ENCODE measurements at regions not wholly inside any gene's neighbourhood (a gene's known extent, or its start where the extent isn't known, plus 50 kb on each side); places are given as distances from the start of the nearest gene placed in this dataset.

DNA sequence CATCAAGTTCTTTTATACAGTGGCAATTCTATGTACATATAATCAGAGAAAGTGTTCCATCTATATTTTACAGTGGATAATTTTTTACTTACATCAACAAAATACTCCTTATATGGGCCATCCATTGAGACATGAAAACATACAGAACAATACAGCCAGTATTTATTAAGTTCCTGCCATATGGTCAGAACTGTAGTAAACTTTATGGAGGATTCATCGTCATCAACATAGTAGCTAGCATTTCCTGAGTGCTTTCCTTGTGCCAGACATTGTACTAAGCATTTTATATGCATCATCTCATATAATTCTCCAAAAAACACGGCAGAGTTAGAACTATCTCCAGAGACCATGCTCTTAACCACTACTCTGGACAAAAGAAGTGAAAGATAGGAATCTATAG is 170.1 kb downstream of the CEP135 start:
- Histone ChIP-seq H3K4me1 (ENCODE audit: control insufficient read depth in 1 of 2, insufficient read depth in 2 of 2, low read length in 2 of 2) (no peaks in the 10 kb centered on the region), H3K27me3 (ENCODE audit: low read depth, low read length) (no peaks in the 10 kb centered on the region), H3K27ac (ENCODE audit: low read length) (no peak overlapping the region), H3K9me3 (ENCODE audit: control insufficient read depth in 1 of 2, low read length in 2 of 2) (no peaks in the 10 kb centered on the region), H3K36me3 (ENCODE audit: control insufficient read depth in 1 of 2, insufficient read depth in 2 of 2, low read length in 2 of 2) (no peaks in the 10 kb centered on the region), H3K4me3 (ENCODE audit: low read depth in 1 of 2, low read length in 2 of 2) (no peak overlapping the region)

DNA sequence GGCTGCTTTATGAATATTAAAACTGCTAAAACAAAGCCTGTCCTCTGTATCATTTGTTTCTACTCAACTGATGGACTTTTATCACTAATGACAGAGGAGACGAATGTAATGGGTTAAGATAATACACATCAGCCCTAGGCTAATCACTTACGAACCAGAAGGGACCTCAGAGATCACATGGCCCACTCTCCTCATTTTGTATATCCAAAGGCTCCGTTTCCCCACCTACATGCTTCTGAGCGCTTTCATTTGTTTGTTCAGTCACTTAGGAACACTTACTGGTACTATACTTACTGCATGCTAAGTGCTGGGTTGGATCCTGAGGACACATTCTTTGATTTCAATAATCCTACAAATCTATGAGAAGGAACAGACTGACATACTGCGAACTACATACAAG is 169.3 kb downstream of the CEP135 start:
- Histone ChIP-seq H3K36me3 (ENCODE audit: control insufficient read depth in 1 of 2, insufficient read depth in 2 of 2, low read length in 2 of 2) (no peaks in the 10 kb centered on the region), H3K4me1 (ENCODE audit: control insufficient read depth in 1 of 2, insufficient read depth in 2 of 2, low read length in 2 of 2) (no peaks in the 10 kb centered on the region), H3K9me3 (ENCODE audit: control insufficient read depth in 1 of 2, low read length in 2 of 2) (no peaks in the 10 kb centered on the region), H3K4me3 (ENCODE audit: low read depth in 1 of 2, low read length in 2 of 2) (no peak overlapping the region), H3K27me3 (ENCODE audit: low read depth, low read length) (no peaks in the 10 kb centered on the region), H3K27ac (ENCODE audit: low read length) (no peak overlapping the region)

DNA sequence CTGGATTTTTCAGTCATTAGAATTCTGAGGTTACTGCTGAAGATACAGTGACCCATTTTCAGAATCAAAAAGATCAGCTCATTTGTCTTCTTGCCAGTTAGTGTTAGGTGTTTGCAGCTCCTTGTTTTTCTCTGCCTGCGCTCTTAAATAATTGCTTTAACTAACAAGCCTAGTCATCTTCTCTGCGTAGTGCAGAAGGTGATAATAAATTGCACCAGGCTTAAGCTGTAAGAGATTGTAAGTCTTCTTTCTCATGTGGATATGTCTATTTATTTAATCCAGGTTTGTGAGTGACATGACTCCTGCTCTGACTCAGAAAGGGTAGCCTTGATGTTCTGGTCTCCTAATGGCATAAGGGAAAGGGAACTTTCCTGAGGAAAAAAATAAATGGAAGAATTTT is 167.2 kb downstream of the CEP135 start:
- H3K27ac ChIP-seq (ENCODE audit: low read length), result no peak overlapping the region
- no peak overlapping the region for H3K4me3 ChIP-seq (ENCODE audit: low read depth in 1 of 2, low read length in 2 of 2)
- H3K36me3 ChIP-seq (ENCODE audit: control insufficient read depth in 1 of 2, insufficient read depth in 2 of 2, low read length in 2 of 2), result no peaks in the 10 kb centered on the region

GRCh38 chr4:56112377-56112776 is 163.6 kb downstream of the CEP135 start:
- Histone ChIP-seq H3K4me1 (ENCODE audit: control insufficient read depth in 1 of 2, insufficient read depth in 2 of 2, low read length in 2 of 2) (no peaks in the 10 kb centered on the region), H3K27me3 (ENCODE audit: low read depth, low read length) (no peaks in the 10 kb centered on the region), H3K27ac (ENCODE audit: low read length) (no peak overlapping the region), H3K9me3 (ENCODE audit: control insufficient read depth in 1 of 2, low read length in 2 of 2) (no peaks in the 10 kb centered on the region), H3K36me3 (ENCODE audit: control insufficient read depth in 1 of 2, insufficient read depth in 2 of 2, low read length in 2 of 2) (no peaks in the 10 kb centered on the region), H3K4me3 (ENCODE audit: low read depth in 1 of 2, low read length in 2 of 2) (no peak overlapping the region)

More for the DNA sequence above, 167.2 kb downstream of the CEP135 start:
- H3K9me3 ChIP-seq (ENCODE audit: control insufficient read depth in 1 of 2, low read length in 2 of 2), result no peaks in the 10 kb centered on the region
- H3K4me1 ChIP-seq (ENCODE audit: control insufficient read depth in 1 of 2, insufficient read depth in 2 of 2, low read length in 2 of 2), result no peaks in the 10 kb centered on the region
- H3K27me3 ChIP-seq (ENCODE audit: low read depth, low read length), result no peaks in the 10 kb centered on the region

DNA sequence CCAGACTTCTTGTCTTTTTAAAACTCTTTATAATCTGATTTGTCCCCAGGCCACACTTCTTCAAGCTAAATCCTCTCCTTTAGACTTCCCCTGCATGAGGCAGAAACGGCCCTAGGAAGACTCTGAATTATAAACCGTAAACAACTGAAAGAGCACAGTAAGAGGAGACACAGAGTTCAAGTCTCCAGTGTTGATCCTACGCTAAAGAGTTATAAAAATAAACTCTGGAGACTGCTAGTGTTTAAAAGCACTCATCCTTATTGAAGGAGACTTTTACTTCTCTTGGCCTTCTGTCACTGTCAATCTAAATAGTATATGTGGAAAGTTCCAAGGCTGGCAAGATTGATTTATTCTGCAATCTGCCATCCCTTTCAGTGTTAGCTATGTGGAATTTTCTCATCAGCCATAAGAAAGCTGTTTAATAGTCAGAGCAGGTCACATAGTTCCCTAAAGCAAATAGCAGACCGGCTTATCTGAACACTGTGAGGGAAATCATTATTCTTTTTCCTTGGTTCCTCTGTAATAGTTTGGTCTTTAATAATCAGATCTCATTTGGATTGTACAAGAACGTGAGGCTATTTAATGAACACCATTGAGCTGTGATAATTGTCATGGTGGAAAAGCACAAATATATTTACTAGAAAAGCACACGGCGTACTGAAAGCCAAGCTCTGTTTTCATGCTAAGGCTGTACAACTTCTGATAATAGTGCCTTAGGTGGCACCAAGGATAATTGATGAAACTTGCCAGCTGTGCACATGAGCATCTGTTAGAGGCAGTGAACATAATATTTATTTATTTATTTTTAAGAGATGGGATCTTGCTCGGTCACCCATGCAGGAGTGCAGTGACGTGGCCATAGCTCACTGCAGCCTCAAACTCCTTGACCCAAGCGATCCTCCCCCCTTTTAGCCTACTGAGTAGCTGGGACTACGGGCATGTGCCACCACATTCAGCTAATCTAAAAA is 157.7 kb downstream of the CEP135 start:
- no peak overlapping the region for H3K4me3 ChIP-seq (ENCODE audit: low read depth in 1 of 2, low read length in 2 of 2)
- H3K36me3 ChIP-seq (ENCODE audit: control insufficient read depth in 1 of 2, insufficient read depth in 2 of 2, low read length in 2 of 2), result no peaks in the 10 kb centered on the region
- no peaks in the 10 kb centered on the region for H3K9me3 ChIP-seq (ENCODE audit: control insufficient read depth in 1 of 2, low read length in 2 of 2)
- no peak overlapping the region for H3K27ac ChIP-seq (ENCODE audit: low read length)
- H3K27me3 ChIP-seq (ENCODE audit: low read depth, low read length), result no peaks in the 10 kb centered on the region
- H3K4me1 ChIP-seq (ENCODE audit: control insufficient read depth in 1 of 2, insufficient read depth in 2 of 2, low read length in 2 of 2), result no peaks in the 10 kb centered on the region

- H3K27me3 ChIP-seq (ENCODE audit: low read depth, low read length), result no peaks in the 10 kb centered on the region
- H3K4me3 ChIP-seq (ENCODE audit: low read depth in 1 of 2, low read length in 2 of 2), result no peak overlapping the region
- no peak overlapping the region for H3K27ac ChIP-seq (ENCODE audit: low read length)
- no peaks in the 10 kb centered on the region for H3K9me3 ChIP-seq (ENCODE audit: control insufficient read depth in 1 of 2, low read length in 2 of 2)
- no peaks in the 10 kb centered on the region for H3K36me3 ChIP-seq (ENCODE audit: control insufficient read depth in 1 of 2, insufficient read depth in 2 of 2, low read length in 2 of 2)
- H3K4me1 ChIP-seq (ENCODE audit: control insufficient read depth in 1 of 2, insufficient read depth in 2 of 2, low read length in 2 of 2), result no peaks in the 10 kb centered on the region
Observed at GRCh38 chr4:56104188-56104587, 155.4 kb downstream of the CEP135 start.

DNA sequence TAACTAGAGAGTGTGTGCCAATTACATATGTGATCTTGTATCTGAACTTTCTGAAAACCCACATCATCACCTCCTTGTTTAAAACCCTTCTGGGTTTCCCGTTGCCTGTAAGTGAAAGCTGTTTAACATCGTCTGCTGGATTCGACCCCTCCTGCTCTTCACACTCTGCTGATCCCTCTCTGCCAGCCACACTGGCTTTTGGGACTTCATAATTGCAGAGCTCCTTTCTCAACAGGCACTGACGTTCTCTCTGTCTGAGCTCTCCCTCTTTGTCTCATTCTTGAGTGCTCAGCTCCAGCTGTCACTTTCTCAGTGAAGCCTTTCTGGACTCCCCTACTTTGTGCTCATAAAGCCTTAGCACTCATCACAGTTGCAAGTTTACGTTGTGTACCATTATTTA is 153.9 kb downstream of the CEP135 start:
- Histone ChIP-seq H3K27ac (ENCODE audit: low read length) (no peak overlapping the region), H3K9me3 (ENCODE audit: control insufficient read depth in 1 of 2, low read length in 2 of 2) (no peaks in the 10 kb centered on the region), H3K4me3 (ENCODE audit: low read depth in 1 of 2, low read length in 2 of 2) (no peak overlapping the region), H3K4me1 (ENCODE audit: control insufficient read depth in 1 of 2, insufficient read depth in 2 of 2, low read length in 2 of 2) (no peaks in the 10 kb centered on the region), H3K36me3 (ENCODE audit: control insufficient read depth in 1 of 2, insufficient read depth in 2 of 2, low read length in 2 of 2) (no peaks in the 10 kb centered on the region), H3K27me3 (ENCODE audit: low read depth, low read length) (no peaks in the 10 kb centered on the region)

- Histone ChIP-seq H3K4me3 (ENCODE audit: low read depth in 1 of 2, low read length in 2 of 2) (no peak overlapping the region), H3K27ac (ENCODE audit: low read length) (no peak overlapping the region), H3K4me1 (ENCODE audit: control insufficient read depth in 1 of 2, insufficient read depth in 2 of 2, low read length in 2 of 2) (no peaks in the 10 kb centered on the region), H3K9me3 (ENCODE audit: control insufficient read depth in 1 of 2, low read length in 2 of 2) (no peaks in the 10 kb centered on the region), H3K36me3 (ENCODE audit: control insufficient read depth in 1 of 2, insufficient read depth in 2 of 2, low read length in 2 of 2) (no peaks in the 10 kb centered on the region), H3K27me3 (ENCODE audit: low read depth, low read length) (no peaks in the 10 kb centered on the region)
Observed at GRCh38 chr4:56099378-56099786, 150.6 kb downstream of the CEP135 start.

- no peaks in the 10 kb centered on the region for H3K27me3 ChIP-seq (ENCODE audit: low read depth, low read length)
- H3K9me3 ChIP-seq (ENCODE audit: control insufficient read depth in 1 of 2, low read length in 2 of 2), result no peaks in the 10 kb centered on the region
- no peaks in the 10 kb centered on the region for H3K4me1 ChIP-seq (ENCODE audit: control insufficient read depth in 1 of 2, insufficient read depth in 2 of 2, low read length in 2 of 2)
- no peak overlapping the region for H3K27ac ChIP-seq (ENCODE audit: low read length)
- H3K36me3 ChIP-seq (ENCODE audit: control insufficient read depth in 1 of 2, insufficient read depth in 2 of 2, low read length in 2 of 2), result no peaks in the 10 kb centered on the region
- no peak overlapping the region for H3K4me3 ChIP-seq (ENCODE audit: low read depth in 1 of 2, low read length in 2 of 2)
Observed at GRCh38 chr4:56093576-56093975, 144.8 kb downstream of the CEP135 start.

GRCh38 chr4:56092540-56092939 is 143.8 kb downstream of the CEP135 start:
- Histone ChIP-seq H3K4me1 (ENCODE audit: control insufficient read depth in 1 of 2, insufficient read depth in 2 of 2, low read length in 2 of 2) (no peaks in the 10 kb centered on the region), H3K36me3 (ENCODE audit: control insufficient read depth in 1 of 2, insufficient read depth in 2 of 2, low read length in 2 of 2) (no peaks in the 10 kb centered on the region), H3K27me3 (ENCODE audit: low read depth, low read length) (no peaks in the 10 kb centered on the region), H3K9me3 (ENCODE audit: control insufficient read depth in 1 of 2, low read length in 2 of 2) (no peaks in the 10 kb centered on the region), H3K27ac (ENCODE audit: low read length) (no peak overlapping the region), H3K4me3 (ENCODE audit: low read depth in 1 of 2, low read length in 2 of 2) (no peak overlapping the region)

DNA sequence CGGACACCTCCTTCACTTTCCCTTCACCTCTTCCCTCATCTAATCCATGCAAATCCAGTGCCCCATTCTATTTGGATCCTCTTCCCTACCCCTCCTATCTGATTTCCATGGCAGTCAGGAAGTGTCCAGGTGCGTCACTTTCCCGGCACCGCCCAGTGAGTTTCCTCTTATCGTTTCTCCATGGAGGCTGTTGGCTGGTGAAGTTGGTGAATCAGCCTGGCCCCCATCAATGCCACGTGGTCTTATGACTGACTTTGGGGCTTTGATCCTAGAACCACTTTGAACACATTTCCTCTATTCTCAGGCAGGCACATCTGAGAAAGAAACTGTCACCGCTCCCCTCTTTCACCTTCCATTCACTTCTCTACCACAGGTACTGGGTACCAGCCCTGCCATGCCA is 137.8 kb downstream of the CEP135 start:
- H3K4me3 ChIP-seq (ENCODE audit: low read depth in 1 of 2, low read length in 2 of 2), result no peak overlapping the region
- no peak overlapping the region for H3K27ac ChIP-seq (ENCODE audit: low read length)
- no peaks in the 10 kb centered on the region for H3K9me3 ChIP-seq (ENCODE audit: control insufficient read depth in 1 of 2, low read length in 2 of 2)
- H3K36me3 ChIP-seq (ENCODE audit: control insufficient read depth in 1 of 2, insufficient read depth in 2 of 2, low read length in 2 of 2), result no peaks in the 10 kb centered on the region
- no peaks in the 10 kb centered on the region for H3K4me1 ChIP-seq (ENCODE audit: control insufficient read depth in 1 of 2, insufficient read depth in 2 of 2, low read length in 2 of 2)
- H3K27me3 ChIP-seq (ENCODE audit: low read depth, low read length), result no peaks in the 10 kb centered on the region

DNA sequence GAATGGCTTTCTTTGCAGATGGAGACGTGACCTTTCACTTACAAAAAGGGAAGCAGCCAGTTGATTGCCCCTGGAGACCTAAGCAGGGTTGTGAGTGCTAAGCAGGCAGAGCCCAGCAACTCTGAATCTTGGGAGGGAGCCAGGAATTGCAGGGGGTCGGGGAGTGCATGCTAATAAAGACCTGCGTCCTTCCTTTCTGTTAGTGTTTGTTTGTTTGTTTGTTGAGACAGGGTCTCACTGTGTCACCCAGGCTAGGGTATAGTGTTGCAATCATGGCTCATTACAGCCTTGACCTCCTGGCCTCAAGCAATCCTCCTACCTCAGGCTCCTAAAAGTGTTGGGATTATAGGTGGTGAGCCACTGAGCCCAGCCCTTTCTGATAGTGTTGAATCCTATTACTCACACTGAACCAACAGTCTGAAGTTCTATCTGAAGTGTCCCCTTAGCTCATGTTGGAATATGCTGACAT is 137.4 kb downstream of the CEP135 start:
- H3K36me3 ChIP-seq (ENCODE audit: control insufficient read depth in 1 of 2, insufficient read depth in 2 of 2, low read length in 2 of 2), result no peaks in the 10 kb centered on the region
- no peak overlapping the region for H3K27ac ChIP-seq (ENCODE audit: low read length)
- H3K4me3 ChIP-seq (ENCODE audit: low read depth in 1 of 2, low read length in 2 of 2), result no peak overlapping the region
- H3K9me3 ChIP-seq (ENCODE audit: control insufficient read depth in 1 of 2, low read length in 2 of 2), result no peaks in the 10 kb centered on the region
- no peaks in the 10 kb centered on the region for H3K27me3 ChIP-seq (ENCODE audit: low read depth, low read length)
- H3K4me1 ChIP-seq (ENCODE audit: control insufficient read depth in 1 of 2, insufficient read depth in 2 of 2, low read length in 2 of 2), result no peaks in the 10 kb centered on the region

All from muscle layer of duodenum (tissue), 2 donors.